ENCODE measurements at regions not wholly inside any gene's neighbourhood (a gene's known extent, or its start where the extent isn't known, plus 50 kb on each side); places are given as distances from the start of the nearest gene placed in this dataset.

DNA sequence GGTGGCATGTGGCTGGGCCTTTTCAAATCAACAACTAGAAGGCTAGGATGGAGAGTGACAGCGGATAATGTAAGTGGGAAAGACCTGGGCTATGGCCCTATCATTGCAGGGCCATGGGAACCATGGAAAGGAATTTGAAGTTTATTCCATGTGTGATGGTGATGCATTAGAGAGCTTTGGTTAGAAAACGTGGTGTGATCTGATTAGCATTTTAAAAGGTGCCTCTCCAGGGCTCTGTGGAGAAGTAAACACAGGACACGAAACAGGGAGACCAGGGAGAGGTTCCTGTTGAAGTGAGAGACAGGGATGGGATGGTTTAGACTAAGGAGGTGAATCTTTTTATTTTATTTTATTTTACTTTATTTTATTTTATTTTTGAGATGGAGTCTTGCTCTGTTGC lies 749.5 kb downstream of the GATA3 start:
- Histone ChIP-seq H2AFZ (no peak overlapping the region), H3K4me1 (ENCODE audit: insufficient read depth) (no peaks in the 10 kb centered on the region), H3K4me3 (no peak overlapping the region), H4K20me1 (ENCODE audit: insufficient read depth) (no peaks in the 10 kb centered on the region), H3K4me2 (ENCODE audit: unreplicated experiment) (no peak overlapping the region), H3K9me3 (ENCODE audit: low read depth) (no peaks in the 10 kb centered on the region), H3K79me2 (ENCODE audit: insufficient read depth) (no peaks in the 10 kb centered on the region), H3K9me2 (ENCODE audit: insufficient read depth) (no peaks in the 10 kb centered on the region), H3K27ac (no peak overlapping the region), H3K9ac (no peak overlapping the region), H3K27me3 (replicated peaks; ENCODE audit: insufficient read depth) (no peaks in the 10 kb centered on the region), H3K36me3 (ENCODE audit: low read depth) (no peaks in the 10 kb centered on the region), H3F3A (ENCODE audit: insufficient read depth) (no peaks in the 10 kb centered on the region)
- TF ChIP-seq EZH2 (IDR thresholded peaks at IDR 0.05; ENCODE audit: insufficient read depth, poor library complexity, severe bottlenecking) (no peak), EZH2phosphoT487 (IDR thresholded peaks at IDR 0.05; ENCODE audit: insufficient read depth, low read depth) (no peak)
- no peak for DNase-seq
- in situ Hi-C loops (cut with MboI) = no loop called here
- 7% methylated on average over 3 of the region's 3 CpGs for WGBS, 2 experiments (ENCODE audit: low coverage in 1 of 2, low lambda C conversion rate in 2 of 2, missing lambda C conversion rate in 2 of 2)

DNA sequence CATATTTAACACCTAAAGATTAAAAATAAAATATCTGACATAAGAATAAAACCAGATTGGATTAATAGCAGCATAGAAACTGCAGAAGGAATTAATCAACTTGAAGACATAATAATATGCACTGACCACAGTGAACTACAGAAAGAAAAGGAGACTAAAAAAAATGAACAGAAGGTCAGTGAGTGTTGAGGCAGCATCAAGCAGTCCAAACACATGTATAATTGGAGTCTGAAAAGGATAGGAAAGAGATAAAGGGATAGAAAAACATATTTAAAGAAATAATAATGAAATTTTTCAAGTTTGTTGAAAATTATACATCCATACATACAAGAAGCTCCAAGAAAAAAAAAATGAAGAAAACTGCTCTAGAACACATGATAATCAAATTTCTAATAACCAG lies 756.2 kb downstream of the GATA3 start:
- DNase-seq = no peak
- H3K4me3 ChIP-seq = no peak overlapping the region
- TF ChIP-seq EZH2phosphoT487 (IDR thresholded peaks at IDR 0.05; ENCODE audit: insufficient read depth, low read depth) (no peak), EZH2 (IDR thresholded peaks at IDR 0.05; ENCODE audit: insufficient read depth, poor library complexity, severe bottlenecking) (no peak)
- H2AFZ ChIP-seq = no peak overlapping the region
- in situ Hi-C loops (cut with MboI) = no loop called here
- no peaks in the 10 kb centered on the region for H3F3A ChIP-seq (ENCODE audit: insufficient read depth)
- H3K9ac ChIP-seq = no peak overlapping the region
- no peaks in the 10 kb centered on the region for H3K9me2 ChIP-seq (ENCODE audit: insufficient read depth)
- no peak overlapping the region for H3K27ac ChIP-seq
- H3K4me1 ChIP-seq (ENCODE audit: insufficient read depth) = no peaks in the 10 kb centered on the region
- no peaks in the 10 kb centered on the region for H4K20me1 ChIP-seq (ENCODE audit: insufficient read depth)
- H3K79me2 ChIP-seq (ENCODE audit: insufficient read depth) = no peaks in the 10 kb centered on the region
- H3K27me3 ChIP-seq (replicated peaks; ENCODE audit: insufficient read depth) = no peaks in the 10 kb centered on the region
- no peak overlapping the region for H3K4me2 ChIP-seq (ENCODE audit: unreplicated experiment)
- no peaks in the 10 kb centered on the region for H3K9me3 ChIP-seq (ENCODE audit: low read depth)
- no peaks in the 10 kb centered on the region for H3K36me3 ChIP-seq (ENCODE audit: low read depth)

DNA sequence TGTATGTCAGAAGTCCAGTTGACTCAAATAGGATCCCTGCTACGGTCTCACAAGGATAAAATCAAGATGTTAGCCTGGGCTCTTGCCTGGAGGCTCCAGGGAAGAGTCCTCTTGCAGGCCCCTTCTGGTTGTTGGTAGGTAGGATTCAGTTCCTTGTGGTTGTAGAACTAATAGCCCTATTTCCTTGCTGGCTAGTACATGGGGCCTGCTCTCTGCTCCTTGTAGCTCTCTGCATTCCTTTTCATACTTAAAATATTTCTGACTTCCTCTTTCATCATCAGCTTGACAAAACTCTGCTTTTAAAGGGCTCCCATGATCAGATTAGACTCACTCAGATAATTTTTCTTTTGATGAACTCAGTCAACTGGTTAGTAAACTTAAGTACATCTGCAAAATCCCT lies 756.7 kb downstream of the GATA3 start:
- Histone ChIP-seq H3F3A (ENCODE audit: insufficient read depth) (no peaks in the 10 kb centered on the region), H3K36me3 (ENCODE audit: low read depth) (no peaks in the 10 kb centered on the region), H3K27ac (no peak overlapping the region), H3K79me2 (ENCODE audit: insufficient read depth) (no peaks in the 10 kb centered on the region), H3K4me3 (no peak overlapping the region), H3K9me3 (ENCODE audit: low read depth) (no peaks in the 10 kb centered on the region), H4K20me1 (ENCODE audit: insufficient read depth) (no peaks in the 10 kb centered on the region), H3K4me1 (ENCODE audit: insufficient read depth) (no peaks in the 10 kb centered on the region), H3K27me3 (replicated peaks; ENCODE audit: insufficient read depth) (no peaks in the 10 kb centered on the region), H3K9me2 (ENCODE audit: insufficient read depth) (no peaks in the 10 kb centered on the region), H3K9ac (no peak overlapping the region), H3K4me2 (ENCODE audit: unreplicated experiment) (no peak overlapping the region), H2AFZ (no peak overlapping the region)
- DNase-seq = no peak
- in situ Hi-C loops (cut with MboI) = no loop called here
- TF ChIP-seq EZH2 (IDR thresholded peaks at IDR 0.05; ENCODE audit: insufficient read depth, poor library complexity, severe bottlenecking) (no peak), EZH2phosphoT487 (IDR thresholded peaks at IDR 0.05; ENCODE audit: insufficient read depth, low read depth) (no peak)
- WGBS, 2 experiments (ENCODE audit: low coverage in 1 of 2, low lambda C conversion rate in 2 of 2, missing lambda C conversion rate in 2 of 2) = 0% methylated on average over 1 of the region's 1 CpG

DNA sequence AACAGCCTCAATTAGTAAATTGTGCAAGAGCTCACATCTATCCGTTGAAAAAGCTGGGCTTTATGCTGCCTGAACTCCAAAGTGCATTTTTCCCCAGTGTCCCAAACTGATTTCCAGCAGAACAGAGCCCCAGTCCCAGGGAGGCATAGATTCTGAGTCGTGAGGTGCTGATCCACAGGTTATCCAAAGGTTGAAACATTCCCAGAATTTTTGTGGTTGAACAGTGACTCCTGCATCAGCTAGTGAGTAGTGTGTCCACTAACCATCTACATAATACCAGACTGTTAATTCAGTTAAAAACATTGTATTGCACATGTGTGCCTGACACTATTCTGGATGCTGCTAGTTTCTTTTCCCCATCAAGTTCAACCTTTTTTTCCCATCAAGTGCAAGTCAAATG lies 761.5 kb downstream of the GATA3 start:
- no peaks in the 10 kb centered on the region for H3K9me3 ChIP-seq (ENCODE audit: low read depth)
- no peak overlapping the region for H3K27ac ChIP-seq
- WGBS, 2 experiments (ENCODE audit: low coverage in 1 of 2, low lambda C conversion rate in 2 of 2, missing lambda C conversion rate in 2 of 2) = 6% methylated on average over 2 of the region's 2 CpGs
- no peak overlapping the region for H3K9ac ChIP-seq
- H3K9me2 ChIP-seq (ENCODE audit: insufficient read depth) = no peaks in the 10 kb centered on the region
- H2AFZ ChIP-seq = no peak overlapping the region
- DNase-seq = no peak
- H3K79me2 ChIP-seq (ENCODE audit: insufficient read depth) = no peaks in the 10 kb centered on the region
- H3K36me3 ChIP-seq (ENCODE audit: low read depth) = no peaks in the 10 kb centered on the region
- no peak overlapping the region for H3K4me3 ChIP-seq
- in situ Hi-C loops (cut with MboI) = no loop called here
- H3F3A ChIP-seq (ENCODE audit: insufficient read depth) = no peaks in the 10 kb centered on the region
- H3K4me1 ChIP-seq (ENCODE audit: insufficient read depth) = no peaks in the 10 kb centered on the region
- TF ChIP-seq EZH2 (IDR thresholded peaks at IDR 0.05; ENCODE audit: insufficient read depth, poor library complexity, severe bottlenecking) (no peak), EZH2phosphoT487 (IDR thresholded peaks at IDR 0.05; ENCODE audit: insufficient read depth, low read depth) (no peak)
- no peak overlapping the region for H3K4me2 ChIP-seq (ENCODE audit: unreplicated experiment)
- no peaks in the 10 kb centered on the region for H3K27me3 ChIP-seq (replicated peaks; ENCODE audit: insufficient read depth)
- no peaks in the 10 kb centered on the region for H4K20me1 ChIP-seq (ENCODE audit: insufficient read depth)

DNA sequence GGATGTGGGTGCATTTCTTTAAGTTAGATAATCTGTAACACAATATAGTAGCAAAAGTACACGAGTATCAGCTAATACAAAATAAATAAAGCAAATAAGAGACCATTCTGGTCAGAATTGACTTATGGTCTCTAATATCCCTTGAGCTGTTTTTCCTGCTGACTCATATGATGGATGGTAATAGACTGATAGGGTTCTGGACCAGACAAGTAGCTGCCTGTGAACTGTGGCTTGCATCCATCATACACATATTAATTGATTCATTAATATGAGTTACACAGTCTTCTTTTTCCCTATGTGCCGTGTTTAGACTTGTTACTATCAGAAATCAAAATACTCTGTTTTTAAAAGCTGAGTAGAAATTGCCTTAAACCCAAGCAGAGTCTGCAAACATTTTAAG lies 762.8 kb downstream of the GATA3 start:
- H3K79me2 ChIP-seq (ENCODE audit: insufficient read depth) = no peaks in the 10 kb centered on the region
- in situ Hi-C loops (cut with MboI) = no loop called here

More for the DNA sequence above, 762.8 kb downstream of the GATA3 start:
- Histone ChIP-seq H2AFZ (no peak overlapping the region), H3K4me3 (no peak overlapping the region), H3K4me2 (ENCODE audit: unreplicated experiment) (no peak overlapping the region), H3K27ac (no peak overlapping the region), H4K20me1 (ENCODE audit: insufficient read depth) (no peaks in the 10 kb centered on the region), H3K9ac (no peak overlapping the region), H3K9me2 (ENCODE audit: insufficient read depth) (no peaks in the 10 kb centered on the region), H3K4me1 (ENCODE audit: insufficient read depth) (no peaks in the 10 kb centered on the region), H3K9me3 (ENCODE audit: low read depth) (no peaks in the 10 kb centered on the region), H3F3A (ENCODE audit: insufficient read depth) (no peaks in the 10 kb centered on the region), H3K36me3 (ENCODE audit: low read depth) (no peaks in the 10 kb centered on the region), H3K27me3 (replicated peaks; ENCODE audit: insufficient read depth) (no peaks in the 10 kb centered on the region)
- no peak for TF ChIP-seq EZH2phosphoT487 (IDR thresholded peaks at IDR 0.05; ENCODE audit: insufficient read depth, low read depth)
- no peak for TF ChIP-seq EZH2 (IDR thresholded peaks at IDR 0.05; ENCODE audit: insufficient read depth, poor library complexity, severe bottlenecking)
- 3 to 4% methylated on average over 2 of the region's 2 CpGs for WGBS, 2 experiments (ENCODE audit: low coverage in 1 of 2, low lambda C conversion rate in 2 of 2, missing lambda C conversion rate in 2 of 2)
- DNase-seq = no peak
